HG03469 (cell line): ENCODE measurements at regions not wholly inside any gene's neighbourhood (a gene's known extent, or its start where the extent isn't known, plus 50 kb on each side); places are given as distances from the start of the nearest gene placed in this dataset.
"Not testable (repeated sequence)": the region's sequence is repeated elsewhere in the genome, so short reads cannot be mapped to it uniquely, and the experiment has no call there.

Experiments
- ATAC-seq: cut with Tn5 transposase; IDR thresholded peaks from one replicate; pipeline ENCODE4 v1.9.1; 2021; ENCODE audit warnings: mild to moderate bottlenecking, moderate library complexity, moderate number of reproducible peaks; ENCODE audit not compliant: unreplicated experiment

DNA sequence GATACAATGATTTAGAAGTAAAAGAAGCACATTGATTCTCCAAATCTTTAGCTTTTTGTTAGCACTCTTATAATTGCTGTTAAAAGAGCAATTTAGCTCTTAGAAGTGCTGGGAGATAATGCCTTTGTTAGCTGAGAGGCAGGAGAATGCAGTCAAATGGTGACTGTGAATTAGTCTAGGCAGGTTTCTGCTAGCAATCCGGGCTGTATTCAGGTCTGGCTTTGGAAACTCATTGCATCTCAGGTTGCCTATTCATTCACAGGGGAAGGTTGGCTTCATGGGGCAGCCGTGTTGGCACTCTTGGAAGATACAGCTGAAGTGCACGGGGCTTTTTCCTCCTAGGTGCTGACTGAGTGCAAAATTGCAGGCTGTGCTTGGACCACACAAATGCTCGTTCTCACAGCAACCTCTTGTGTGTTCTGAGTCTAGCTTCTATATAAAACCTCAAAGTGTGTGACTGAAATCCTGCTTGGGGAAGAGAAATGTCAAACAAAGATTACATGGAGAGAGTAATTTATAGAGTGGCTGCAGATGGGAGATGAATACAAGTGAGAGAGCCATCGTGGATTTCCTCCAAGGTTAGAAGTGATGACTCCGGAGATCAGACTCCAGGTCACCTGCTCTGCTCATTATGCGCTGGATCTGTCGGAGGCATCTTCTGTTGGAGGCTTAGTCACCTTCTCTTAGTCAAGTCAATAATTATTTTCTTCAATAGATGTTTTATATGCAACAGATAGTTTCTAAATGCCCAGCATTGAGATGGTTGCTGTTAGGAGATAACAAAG, 167.8 kb downstream of the PMAIP1 start:
- no peak for ATAC-seq

GRCh38 chr18:60066219-60066975, 166.6 kb downstream of the PMAIP1 start:
- no peak for ATAC-seq

- no peak for ATAC-seq
Measured at GRCh38 chr18:60064271-60064670, 164.5 kb downstream of the PMAIP1 start.

- not testable (repeated sequence) for ATAC-seq
Measured at GRCh38 chr18:60062831-60063230, 163.0 kb downstream of the PMAIP1 start.

DNA sequence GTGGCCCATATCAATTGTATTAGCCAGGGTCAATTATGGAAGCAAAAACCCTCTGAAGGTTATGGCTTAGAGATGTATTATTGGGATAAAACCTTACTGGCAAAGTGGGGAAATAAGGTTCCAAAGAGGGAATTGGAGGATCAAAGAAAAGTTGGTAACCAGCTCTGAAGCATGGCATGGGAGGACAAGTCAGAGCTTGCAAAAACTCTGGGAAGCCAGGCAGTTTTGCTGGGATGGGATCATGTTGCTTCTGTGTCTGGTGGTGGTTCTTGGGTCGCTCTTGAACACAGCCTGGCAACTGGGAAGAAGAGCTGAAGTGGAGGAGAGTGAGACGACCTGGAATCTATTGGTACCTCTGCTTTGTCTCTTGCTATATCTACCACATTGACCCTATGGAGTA, 162.6 kb downstream of the PMAIP1 start:
- ATAC-seq, result no peak

- ATAC-seq, result no peak
Measured at GRCh38 chr18:60060578-60060977, 160.8 kb downstream of the PMAIP1 start.

GRCh38 chr18:60060026-60060425, 160.2 kb downstream of the PMAIP1 start:
- ATAC-seq, result no peak

DNA sequence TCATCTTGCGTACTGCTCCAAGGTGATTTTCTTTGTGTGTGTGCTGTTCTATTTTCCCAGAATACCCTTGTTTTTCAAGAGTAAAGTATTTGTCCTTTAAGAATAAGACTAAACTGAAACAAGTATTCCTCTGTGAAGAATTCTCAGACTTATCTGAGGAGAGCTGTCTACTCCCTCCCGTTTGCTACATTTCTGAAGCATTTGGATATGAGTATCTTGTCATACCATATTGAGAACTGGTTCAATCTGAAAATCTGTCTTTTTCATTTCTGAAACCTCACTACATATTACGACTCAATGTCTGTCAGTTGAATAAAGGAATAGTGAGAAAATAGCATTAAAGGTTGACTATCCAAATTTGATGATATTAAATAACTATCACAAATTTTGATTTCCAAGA, 159.4 kb downstream of the PMAIP1 start:
- ATAC-seq, result no peak

- no peak for ATAC-seq
Measured at GRCh38 chr18:60053747-60054304, 154.0 kb downstream of the PMAIP1 start.

DNA sequence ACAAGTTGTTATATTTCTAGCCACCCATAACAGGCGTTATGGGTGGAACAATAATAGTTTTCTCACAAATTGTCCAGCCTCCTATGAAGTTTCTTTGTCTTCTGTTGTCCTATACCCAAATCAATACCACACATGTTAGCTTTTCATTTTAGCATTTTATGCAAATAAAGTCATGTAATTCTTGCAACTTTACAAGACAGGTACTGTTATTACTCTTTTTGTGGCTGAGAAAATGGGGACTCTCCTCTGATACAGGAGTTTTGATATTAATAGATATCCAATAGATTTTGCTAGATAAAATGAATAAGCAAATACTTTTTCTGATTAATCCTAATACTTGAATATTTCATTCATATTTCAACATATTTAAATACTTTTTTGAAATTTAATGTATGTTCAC, 151.0 kb downstream of the PMAIP1 start:
- no peak for ATAC-seq

DNA sequence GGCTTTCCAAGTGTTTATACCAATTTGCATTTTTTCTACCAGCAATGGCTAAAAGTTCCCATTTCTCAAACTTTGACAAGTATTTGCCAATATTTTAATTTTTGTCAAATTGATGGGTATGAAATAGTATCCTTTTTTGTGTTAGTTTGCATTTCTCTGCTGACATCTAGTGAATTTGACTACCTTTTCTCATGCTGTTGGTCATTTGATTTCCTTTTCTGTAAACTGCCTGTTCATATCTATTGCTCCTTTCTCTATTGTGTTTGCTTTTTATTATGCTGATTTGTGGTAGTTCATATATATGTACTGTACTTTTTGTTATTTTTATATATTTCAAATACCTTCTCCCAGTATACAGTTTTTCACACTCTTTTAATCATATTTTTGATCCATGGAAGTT, 149.4 kb downstream of the PMAIP1 start:
- no peak for ATAC-seq

DNA sequence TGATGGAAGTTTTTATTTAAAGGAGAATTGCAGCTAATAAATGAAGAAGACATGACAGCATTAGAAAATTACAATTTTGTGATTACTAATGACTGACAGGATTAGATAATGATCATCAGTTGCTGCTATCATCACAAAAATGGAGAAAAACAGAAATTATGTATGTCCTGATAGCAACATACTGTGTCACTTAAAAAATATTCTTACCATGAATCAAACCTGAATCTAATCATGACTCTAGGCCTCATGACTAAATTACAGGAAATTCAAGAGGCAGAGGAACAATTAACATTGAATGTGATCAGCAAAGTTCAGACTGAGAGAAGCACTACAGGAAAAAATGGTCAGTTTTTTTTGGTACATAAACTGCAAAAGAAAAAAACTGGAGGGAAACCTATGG, 147.8 kb downstream of the PMAIP1 start:
- no peak for ATAC-seq

- no peak for ATAC-seq
Measured at GRCh38 chr18:60044290-60045006, 144.7 kb downstream of the PMAIP1 start.

GRCh38 chr18:60040971-60041370, 141.2 kb downstream of the PMAIP1 start:
- ATAC-seq, result no peak

- ATAC-seq, result no peak
Measured at GRCh38 chr18:60038731-60039130, 138.9 kb downstream of the PMAIP1 start.

GRCh38 chr18:60027397-60027796, 127.6 kb downstream of the PMAIP1 start:
- no peak for ATAC-seq

- no peak for ATAC-seq
Measured at GRCh38 chr18:60024857-60025256, 125.1 kb downstream of the PMAIP1 start.

GRCh38 chr18:60024345-60024744, 124.5 kb downstream of the PMAIP1 start:
- ATAC-seq, result no peak

DNA sequence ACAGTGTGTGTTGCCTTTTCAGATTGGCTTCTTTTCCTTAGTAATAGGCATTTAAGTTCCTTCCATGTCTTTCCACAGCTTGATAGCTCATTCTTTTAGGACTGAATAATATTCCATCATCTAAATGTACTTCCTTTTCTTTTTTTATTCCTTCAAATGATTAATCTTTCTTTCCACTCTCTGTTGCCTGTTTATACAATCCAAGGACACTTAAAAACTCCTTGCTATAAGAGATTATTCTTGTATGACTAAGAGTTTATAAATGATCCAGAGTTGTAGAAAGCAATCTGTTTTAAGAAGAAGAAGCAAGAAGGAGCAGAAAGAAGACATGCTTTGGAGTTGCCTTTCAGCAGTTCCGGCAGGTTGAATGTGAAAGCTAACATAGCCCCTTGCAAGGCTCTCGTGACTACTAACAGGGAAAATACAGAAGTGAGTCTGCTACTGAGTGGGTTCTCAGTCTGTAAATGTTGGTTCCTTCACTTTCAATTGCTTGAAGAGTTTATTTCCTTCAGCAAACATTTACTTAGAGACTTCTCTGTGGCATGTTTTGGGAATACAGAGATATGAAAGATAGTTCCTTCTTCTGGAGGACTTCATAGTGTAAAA, 123.0 kb downstream of the PMAIP1 start:
- no peak for ATAC-seq

- ATAC-seq, result no peak
Measured at GRCh38 chr18:60021556-60021955, 121.8 kb downstream of the PMAIP1 start.
